ENCODE measurements at regions not wholly inside any gene's neighbourhood (a gene's known extent, or its start where the extent isn't known, plus 50 kb on each side); places are given as distances from the start of the nearest gene placed in this dataset.

GRCh38 chr1:25019337-25020172, 89.5 kb upstream of the RUNX3 start:
- TF ChIP-seq, protein P1, sequence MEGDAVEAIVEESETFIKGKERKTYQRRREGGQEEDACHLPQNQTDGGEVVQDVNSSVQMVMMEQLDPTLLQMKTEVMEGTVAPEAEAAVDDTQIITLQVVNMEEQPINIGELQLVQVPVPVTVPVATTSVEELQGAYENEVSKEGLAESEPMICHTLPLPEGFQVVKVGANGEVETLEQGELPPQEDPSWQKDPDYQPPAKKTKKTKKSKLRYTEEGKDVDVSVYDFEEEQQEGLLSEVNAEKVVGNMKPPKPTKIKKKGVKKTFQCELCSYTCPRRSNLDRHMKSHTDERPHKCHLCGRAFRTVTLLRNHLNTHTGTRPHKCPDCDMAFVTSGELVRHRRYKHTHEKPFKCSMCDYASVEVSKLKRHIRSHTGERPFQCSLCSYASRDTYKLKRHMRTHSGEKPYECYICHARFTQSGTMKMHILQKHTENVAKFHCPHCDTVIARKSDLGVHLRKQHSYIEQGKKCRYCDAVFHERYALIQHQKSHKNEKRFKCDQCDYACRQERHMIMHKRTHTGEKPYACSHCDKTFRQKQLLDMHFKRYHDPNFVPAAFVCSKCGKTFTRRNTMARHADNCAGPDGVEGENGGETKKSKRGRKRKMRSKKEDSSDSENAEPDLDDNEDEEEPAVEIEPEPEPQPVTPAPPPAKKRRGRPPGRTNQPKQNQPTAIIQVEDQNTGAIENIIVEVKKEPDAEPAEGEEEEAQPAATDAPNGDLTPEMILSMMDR (IDR thresholded peaks at IDR 0.05): no peak
- no peak for TF ChIP-seq POLR2A (IDR thresholded peaks at IDR 0.05)
